Caco-2 (cell line): ENCODE measurements at regions not wholly inside any gene's neighbourhood (a gene's known extent, or its start where the extent isn't known, plus 50 kb on each side); places are given as distances from the start of the nearest gene placed in this dataset.

Experiments used
- BruUV-seq: library from RNA; stranded (reverse); fragments of 400-500 nt; replicated peaks from 2 replicates; lab custom pipeline; 2021; lab: Mats Ljungman, UMichigan
- CTCF ChIA-PET: fragments of 300-600 bp; sonication (Branson Sonifier 250); formaldehyde crosslinking; loops from one replicate; lab custom pipeline; 2022; ENCODE audit warnings: antibody characterized with exemption; lab: Charles Lee
- POLR2A ChIA-PET: fragments of 300-600 bp; sonication (Branson Sonifier 250); formaldehyde crosslinking; loops from one replicate; lab custom pipeline; 2022; ENCODE audit warnings: antibody characterized with exemption; lab: Charles Lee
- DNase-seq, 2 experiments: peaks; one replicate each; pipeline versions ENCODE4 v3.0.0 to v3.0.0-alpha.2; 2020 to 2022
- H3K27me3 ChIP-seq: replicated peaks from 2 replicates; pipeline ENCODE4 v1.6.0; 2011; ENCODE audit warnings: low read length; ENCODE audit not compliant: control insufficient read depth, insufficient read depth
- H3K36me3 ChIP-seq: 2 replicates; pipeline ENCODE4 v1.5.1; 2011; ENCODE audit warnings: low read length; ENCODE audit not compliant: control insufficient read depth, insufficient read depth
- H3K4me1 ChIP-seq: fragments of 250-450 bp; sonication (Bioruptor Pico); 2 replicates; pipeline ENCODE4 v1.5.1; 2020; ENCODE audit warnings: mild to moderate bottlenecking
- H3K4me3 ChIP-seq: 2 replicates; pipeline ENCODE4 v1.5.1; 2011; ENCODE audit warnings: low read depth, mild to moderate bottlenecking, control low read depth, low read length
- H3K9me3 ChIP-seq: fragments of 250-450 bp; sonication (Bioruptor Pico); 2 replicates; pipeline ENCODE4 v1.5.1; 2020; ENCODE audit warnings: mild to moderate bottlenecking, moderate library complexity
- H3K27ac Mint-ChIP-seq: one replicate; pipeline ENCODE4 v1.8.0; 2022; ENCODE audit warnings: mixed read lengths; ENCODE audit not compliant: unreplicated experiment
- H3K27me3 Mint-ChIP-seq: one replicate; pipeline ENCODE4 v1.8.0; 2022; ENCODE audit warnings: mixed read lengths; ENCODE audit not compliant: insufficient read depth, unreplicated experiment
- H3K36me3 Mint-ChIP-seq: one replicate; pipeline ENCODE4 v1.8.0; 2022; ENCODE audit warnings: mild to moderate bottlenecking, mixed read lengths; ENCODE audit not compliant: insufficient read depth, unreplicated experiment
- H3K4me1 Mint-ChIP-seq: one replicate; pipeline ENCODE4 v1.8.0; 2022; ENCODE audit warnings: low read depth, mixed read lengths; ENCODE audit not compliant: unreplicated experiment
- H3K4me3 Mint-ChIP-seq: one replicate; pipeline ENCODE4 v1.8.0; 2022; ENCODE audit warnings: mild to moderate bottlenecking, moderate library complexity, mixed read lengths; ENCODE audit not compliant: unreplicated experiment
- H3K9me3 Mint-ChIP-seq: one replicate; pipeline ENCODE4 v1.8.0; 2022; ENCODE audit warnings: mixed read lengths; ENCODE audit not compliant: unreplicated experiment
- intact Hi-C: fragments of 100-400 bp; cut with micrococcal nuclease; formaldehyde crosslinking; loops from one replicate; pipeline ENCODE4 v1.10.0; 2022; ENCODE audit not compliant: unreplicated experiment
- TF ChIP-seq, protein P1 (sequence below), 2 experiments: fragments of 200-600 bp in 1 of 2; IDR thresholded peaks; 1 replicate in 1 of 2; 2 replicates in 1 of 2; pipeline versions ENCODE4 v1.5.1 to v1.8.0; 2011 to 2022; ENCODE audit warnings: antibody characterized with exemption in 1 of 2, control low read depth in 1 of 2, inconsistent platforms in 1 of 2, low read depth in 1 of 2, low read length in 1 of 2, mild to moderate bottlenecking in 1 of 2, moderate library complexity in 1 of 2; ENCODE audit not compliant: insufficient read depth in 1 of 2, severe bottlenecking in 1 of 2, unreplicated experiment in 1 of 2

DNA sequence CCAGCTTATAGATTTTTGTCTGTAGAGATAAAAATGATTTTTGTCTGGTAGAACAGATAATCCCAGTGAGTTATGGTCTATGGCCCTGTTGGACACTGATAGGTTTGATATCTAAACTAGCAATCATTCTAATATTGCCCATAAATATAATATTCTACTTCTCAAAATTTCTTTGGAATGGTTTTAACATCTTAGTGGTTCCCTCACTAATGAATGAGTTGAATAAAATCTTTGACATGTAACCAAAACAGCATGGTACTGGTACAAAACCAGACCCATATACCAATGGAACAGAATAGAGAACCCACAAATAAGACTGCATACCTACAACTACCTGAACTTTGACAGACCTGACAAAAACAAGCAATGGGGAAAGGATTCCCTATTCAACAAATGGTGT is 219.7 kb downstream of the SEC61B start:
- intact Hi-C loops = no loop called here
- no peak overlapping the region for H3K4me3 Mint-ChIP-seq
- no peaks in the 10 kb centered on the region for H3K4me1 Mint-ChIP-seq
- no peak overlapping the region for H3K27ac Mint-ChIP-seq
- H3K4me3 ChIP-seq = no peak overlapping the region
- POLR2A ChIA-PET = no interaction called here
- no peaks in the 10 kb centered on the region for H3K9me3 ChIP-seq
- H3K36me3 Mint-ChIP-seq = no peaks in the 10 kb centered on the region
- no TSS peak for BruUV-seq
- CTCF ChIA-PET = no interaction called here
- no peaks in the 10 kb centered on the region for H3K36me3 ChIP-seq
- peaks cover 19% of the 10 kb centered on the region for H3K27me3 Mint-ChIP-seq
- DNase-seq = no peak
- TF ChIP-seq, protein P1, sequence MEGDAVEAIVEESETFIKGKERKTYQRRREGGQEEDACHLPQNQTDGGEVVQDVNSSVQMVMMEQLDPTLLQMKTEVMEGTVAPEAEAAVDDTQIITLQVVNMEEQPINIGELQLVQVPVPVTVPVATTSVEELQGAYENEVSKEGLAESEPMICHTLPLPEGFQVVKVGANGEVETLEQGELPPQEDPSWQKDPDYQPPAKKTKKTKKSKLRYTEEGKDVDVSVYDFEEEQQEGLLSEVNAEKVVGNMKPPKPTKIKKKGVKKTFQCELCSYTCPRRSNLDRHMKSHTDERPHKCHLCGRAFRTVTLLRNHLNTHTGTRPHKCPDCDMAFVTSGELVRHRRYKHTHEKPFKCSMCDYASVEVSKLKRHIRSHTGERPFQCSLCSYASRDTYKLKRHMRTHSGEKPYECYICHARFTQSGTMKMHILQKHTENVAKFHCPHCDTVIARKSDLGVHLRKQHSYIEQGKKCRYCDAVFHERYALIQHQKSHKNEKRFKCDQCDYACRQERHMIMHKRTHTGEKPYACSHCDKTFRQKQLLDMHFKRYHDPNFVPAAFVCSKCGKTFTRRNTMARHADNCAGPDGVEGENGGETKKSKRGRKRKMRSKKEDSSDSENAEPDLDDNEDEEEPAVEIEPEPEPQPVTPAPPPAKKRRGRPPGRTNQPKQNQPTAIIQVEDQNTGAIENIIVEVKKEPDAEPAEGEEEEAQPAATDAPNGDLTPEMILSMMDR (IDR thresholded peaks at IDR 0.05; ENCODE audit: insufficient read depth in 1 of 2, low read depth in 1 of 2, low read length in 1 of 2, severe bottlenecking in 1 of 2, unreplicated experiment in 1 of 2) = no peak
- H3K27me3 ChIP-seq = no peaks in the 10 kb centered on the region
- no peaks in the 10 kb centered on the region for H3K9me3 Mint-ChIP-seq
- no peaks in the 10 kb centered on the region for H3K4me1 ChIP-seq

DNA sequence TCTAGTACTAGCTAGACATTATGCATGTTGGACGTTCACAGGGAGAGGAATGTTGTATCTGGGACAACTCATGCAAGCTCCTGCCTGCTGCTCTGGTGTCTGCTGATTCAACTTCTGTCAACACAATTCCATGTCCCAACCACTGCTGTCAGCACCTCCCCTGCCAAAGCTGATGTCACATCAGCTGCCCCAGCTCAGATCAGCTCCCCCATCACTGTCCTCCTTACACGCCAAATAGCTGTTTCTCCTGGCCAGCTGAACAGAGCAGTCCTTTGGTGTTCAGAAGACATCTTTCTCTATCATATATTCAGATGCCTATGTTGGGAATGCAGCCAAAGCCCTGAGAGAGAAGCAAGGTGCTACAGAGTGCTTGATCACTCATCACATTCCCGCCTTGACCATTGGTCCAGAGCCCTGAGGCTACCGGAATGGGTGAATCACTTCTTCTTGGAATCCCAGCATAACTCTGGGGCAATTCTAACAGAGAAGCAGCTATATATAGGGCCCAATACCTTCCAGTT is 223.3 kb downstream of the SEC61B start:
- Histone ChIP-seq H3K36me3 (no peaks in the 10 kb centered on the region), H3K9me3 (no peaks in the 10 kb centered on the region), H3K27me3 (no peaks in the 10 kb centered on the region), H3K4me1 (no peaks in the 10 kb centered on the region), H3K4me3 (no peak overlapping the region)
- ChIA-PET POLR2A (no interaction called here), CTCF (no interaction called here)
- Mint-ChIP-seq H3K27ac (no peak overlapping the region), H3K9me3 (no peaks in the 10 kb centered on the region), H3K4me1 (no peaks in the 10 kb centered on the region), H3K27me3 (peaks cover 16% of the 10 kb centered on the region), H3K36me3 (no peaks in the 10 kb centered on the region), H3K4me3 (no peak overlapping the region)
- TF ChIP-seq, protein P1 (IDR thresholded peaks at IDR 0.05; ENCODE audit: insufficient read depth in 1 of 2, low read depth in 1 of 2, low read length in 1 of 2, severe bottlenecking in 1 of 2, unreplicated experiment in 1 of 2) = no peak
- no TSS peak for BruUV-seq
- intact Hi-C loops = no loop called here
- DNase-seq = no peak

DNA sequence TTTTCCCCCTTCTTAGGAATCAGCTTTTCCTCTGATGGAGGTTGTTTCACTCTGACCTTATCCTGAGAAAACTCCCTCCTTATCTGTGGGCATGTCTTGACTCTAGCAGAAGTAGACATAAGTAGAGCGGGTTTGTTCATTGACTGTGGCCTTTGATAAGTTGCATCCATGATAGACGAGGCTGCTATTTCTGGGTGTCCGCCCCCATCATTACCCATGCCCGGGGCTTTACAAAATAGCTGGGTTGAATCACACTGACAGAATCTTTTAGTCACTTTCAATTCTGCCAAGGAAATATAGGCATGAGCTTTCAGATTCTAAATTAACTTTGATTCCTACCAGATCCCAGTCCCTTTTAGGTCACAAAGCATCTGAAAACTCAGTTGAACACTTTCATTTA is 223.8 kb downstream of the SEC61B start:
- no peaks in the 10 kb centered on the region for H3K36me3 Mint-ChIP-seq
- no peaks in the 10 kb centered on the region for H3K9me3 Mint-ChIP-seq
- BruUV-seq = no TSS peak
- ChIA-PET POLR2A (no interaction called here), CTCF (no interaction called here)
- Histone ChIP-seq H3K4me3 (no peak overlapping the region), H3K27me3 (no peaks in the 10 kb centered on the region), H3K9me3 (no peaks in the 10 kb centered on the region), H3K4me1 (no peaks in the 10 kb centered on the region), H3K36me3 (no peaks in the 10 kb centered on the region)
- intact Hi-C loops = no loop called here
- H3K4me1 Mint-ChIP-seq = no peaks in the 10 kb centered on the region
- no peak for DNase-seq
- TF ChIP-seq, protein P1 (IDR thresholded peaks at IDR 0.05; ENCODE audit: insufficient read depth in 1 of 2, low read depth in 1 of 2, low read length in 1 of 2, severe bottlenecking in 1 of 2, unreplicated experiment in 1 of 2) = no peak
- no peak overlapping the region for H3K27ac Mint-ChIP-seq
- peaks cover 16% of the 10 kb centered on the region for H3K27me3 Mint-ChIP-seq
- no peak overlapping the region for H3K4me3 Mint-ChIP-seq
